Activated T-cell treated with anti-CD3 and anti-CD28 coated beads, Interleukin-2, amount 50 U/mL, for 4 hours (primary cell): ENCODE measurements at regions not wholly inside any gene's neighbourhood (a gene's known extent, or its start where the extent isn't known, plus 50 kb on each side); places are given as distances from the start of the nearest gene placed in this dataset.

Experiments
- ATAC-seq, 2 donors: fragments of 200-7000 bp; cut with Tn5 transposase; one replicate each; pipeline ENCODE4 v1.10.0; 2021
- DNase-seq: peaks from one replicate; pipeline ENCODE4 v3.0.0-alpha.2; 2020
- H3K27me3 Mint-ChIP-seq: one replicate; pipeline ENCODE4 v1.8.0; 2021; ENCODE audit warnings: low read depth, mixed read lengths
- H3K36me3 Mint-ChIP-seq: one replicate; pipeline ENCODE4 v1.8.0; 2022; ENCODE audit warnings: mixed read lengths; ENCODE audit not compliant: insufficient read depth
- H3K4me1 Mint-ChIP-seq: one replicate; pipeline ENCODE4 v1.8.0; 2021; ENCODE audit warnings: low read depth, mixed read lengths
- H3K4me3 Mint-ChIP-seq: one replicate; pipeline ENCODE4 v1.8.0; 2021; ENCODE audit warnings: mild to moderate bottlenecking, moderate library complexity, mixed read lengths
- H3K9me3 Mint-ChIP-seq: one replicate; pipeline ENCODE4 v1.8.0; 2021; ENCODE audit warnings: mixed read lengths

GRCh38 chr2:239477591-239477990 lies 76.8 kb upstream of the HDAC4 start:
- no peak for ATAC-seq
- Mint-ChIP-seq H3K9me3 (no peaks in the 10 kb centered on the region), H3K4me1 (no peaks in the 10 kb centered on the region), H3K4me3 (no peak overlapping the region), H3K36me3 (no peaks in the 10 kb centered on the region), H3K27me3 (no peaks in the 10 kb centered on the region)
- no peak for DNase-seq

GRCh38 chr2:239476757-239477585 lies 76.2 kb upstream of the HDAC4 start:
- Mint-ChIP-seq H3K36me3 (no peaks in the 10 kb centered on the region), H3K4me3 (no peak overlapping the region), H3K4me1 (no peaks in the 10 kb centered on the region), H3K9me3 (no peaks in the 10 kb centered on the region), H3K27me3 (no peaks in the 10 kb centered on the region)
- ATAC-seq = no peak
- DNase-seq = no peak

- no peaks in the 10 kb centered on the region for H3K4me1 Mint-ChIP-seq
- H3K9me3 Mint-ChIP-seq = no peaks in the 10 kb centered on the region
- H3K4me3 Mint-ChIP-seq = no peak overlapping the region
- ATAC-seq = no peak
- no peak for DNase-seq
- no peaks in the 10 kb centered on the region for H3K36me3 Mint-ChIP-seq
- H3K27me3 Mint-ChIP-seq = no peaks in the 10 kb centered on the region
These were observed 75.4 kb upstream of the HDAC4 start for GRCh38 chr2:239476029-239476756.

DNA sequence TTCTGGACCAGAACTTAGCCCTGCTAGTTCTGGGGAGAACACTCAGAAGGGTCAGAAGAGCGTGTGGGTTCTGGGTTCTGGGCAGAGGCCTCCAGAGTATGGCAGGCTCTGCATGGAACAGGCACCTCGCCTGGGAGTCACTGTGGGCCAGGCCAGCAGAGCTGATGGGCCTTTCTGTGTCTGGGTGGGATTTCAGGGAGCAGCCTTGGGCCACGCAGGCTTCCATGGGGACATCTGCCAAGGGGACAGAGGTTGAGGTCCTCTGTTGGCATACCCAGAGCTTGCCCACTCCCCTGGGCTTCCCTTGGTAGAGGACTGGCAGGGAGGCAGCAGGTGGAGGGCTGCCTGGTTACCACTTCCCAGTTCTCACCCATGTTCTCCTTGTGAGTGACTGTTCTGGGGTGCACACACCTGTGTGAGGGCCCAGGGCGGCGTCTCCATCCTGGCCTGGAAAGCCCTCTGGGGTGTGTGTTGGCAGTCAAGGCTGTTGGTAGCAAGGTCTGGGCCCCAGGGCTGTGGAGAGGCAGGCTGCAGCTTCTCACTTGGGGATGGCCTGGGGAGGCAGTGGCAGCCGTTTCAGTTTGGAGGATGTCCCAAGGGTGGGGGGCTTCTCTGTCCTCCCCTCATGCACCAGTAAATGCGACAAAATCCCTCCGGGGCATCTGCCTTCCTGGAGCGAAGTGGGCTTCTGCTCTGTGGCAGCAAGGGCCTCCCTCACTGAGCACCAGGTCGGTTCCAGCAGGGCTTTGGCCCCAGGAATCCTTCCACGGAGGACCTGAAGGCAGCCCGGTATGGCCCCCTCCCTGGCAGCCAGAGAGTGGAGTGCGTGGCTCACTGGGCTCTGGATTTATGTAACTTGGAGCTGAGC lies 74.6 kb upstream of the HDAC4 start:
- Mint-ChIP-seq H3K4me3 (no peak overlapping the region), H3K9me3 (no peaks in the 10 kb centered on the region), H3K36me3 (no peaks in the 10 kb centered on the region), H3K27me3 (no peaks in the 10 kb centered on the region), H3K4me1 (no peaks in the 10 kb centered on the region)
- DNase-seq (no peak), ATAC-seq (no peak)

DNA sequence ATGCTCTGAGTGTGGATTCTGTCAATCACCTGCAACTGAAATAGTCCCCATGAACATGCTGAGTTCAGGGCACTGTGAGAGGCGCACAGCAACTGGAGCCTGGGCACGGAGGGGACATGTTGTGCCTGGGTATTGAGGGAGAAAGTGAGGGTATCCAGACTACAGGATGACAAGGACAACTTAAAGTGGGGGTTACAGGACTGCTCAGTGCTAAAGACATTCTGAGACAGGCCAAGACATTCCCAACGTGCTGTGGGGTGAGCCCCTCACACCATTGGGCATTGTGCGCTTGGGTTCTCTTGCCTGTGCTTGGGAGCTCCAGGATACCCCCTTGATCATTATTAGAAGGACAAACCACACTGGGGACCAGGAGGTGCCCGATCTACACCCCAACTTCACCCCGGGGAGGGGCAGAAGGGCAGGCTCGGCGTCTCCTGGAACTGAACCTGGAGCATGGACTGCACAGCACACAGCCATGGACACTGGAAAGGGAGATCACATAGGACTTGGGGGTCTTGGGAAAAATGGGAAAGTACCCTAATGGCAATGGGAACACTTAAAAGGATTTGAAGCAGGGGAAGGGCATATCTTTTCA lies 72.5 kb upstream of the HDAC4 start:
- H3K27me3 Mint-ChIP-seq = no peaks in the 10 kb centered on the region
- no peaks in the 10 kb centered on the region for H3K9me3 Mint-ChIP-seq
- H3K36me3 Mint-ChIP-seq = no peaks in the 10 kb centered on the region
- no peak for DNase-seq
- no peak overlapping the region for H3K4me3 Mint-ChIP-seq
- H3K4me1 Mint-ChIP-seq = no peaks in the 10 kb centered on the region
- no peak for ATAC-seq

DNA sequence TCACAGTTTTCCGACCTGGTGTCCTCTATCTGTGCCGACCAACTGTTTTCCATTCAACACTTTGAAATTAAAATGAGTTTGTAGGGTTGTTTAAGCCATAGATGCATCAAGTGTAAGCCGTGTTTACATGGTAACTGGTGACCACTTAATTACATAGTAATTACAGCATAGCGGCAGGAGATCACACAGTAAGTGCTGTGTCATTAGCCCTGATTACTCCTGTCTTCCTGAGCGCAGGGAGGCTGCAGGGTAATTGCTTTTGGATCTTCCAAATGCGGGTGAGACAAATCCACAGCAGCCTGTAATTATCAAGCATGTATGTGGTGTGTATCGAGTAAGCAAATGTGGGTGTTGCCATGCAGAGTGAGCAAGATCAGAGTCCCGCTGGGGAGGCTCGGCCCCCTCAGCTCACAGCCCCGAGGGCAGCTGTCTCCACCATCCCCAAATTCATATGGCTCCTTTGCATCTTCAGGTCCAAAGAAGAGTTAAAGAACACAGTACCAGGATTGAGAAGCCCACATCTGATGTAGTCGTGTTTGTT lies 71.5 kb upstream of the HDAC4 start:
- Mint-ChIP-seq H3K4me3 (no peak overlapping the region), H3K27me3 (no peaks in the 10 kb centered on the region), H3K4me1 (no peaks in the 10 kb centered on the region), H3K9me3 (no peaks in the 10 kb centered on the region), H3K36me3 (no peaks in the 10 kb centered on the region)
- no peak for ATAC-seq
- DNase-seq = no peak

- no peaks in the 10 kb centered on the region for H3K36me3 Mint-ChIP-seq
- no peaks in the 10 kb centered on the region for H3K4me1 Mint-ChIP-seq
- no peaks in the 10 kb centered on the region for H3K9me3 Mint-ChIP-seq
- H3K27me3 Mint-ChIP-seq = no peaks in the 10 kb centered on the region
- H3K4me3 Mint-ChIP-seq = no peak overlapping the region
- ATAC-seq (no peak), DNase-seq (no peak)
These were observed 70.4 kb upstream of the HDAC4 start for GRCh38 chr2:239471011-239471792.

GRCh38 chr2:239470151-239470900 lies 69.5 kb upstream of the HDAC4 start:
- H3K9me3 Mint-ChIP-seq = no peaks in the 10 kb centered on the region
- H3K36me3 Mint-ChIP-seq = no peaks in the 10 kb centered on the region
- DNase-seq = no peak

DNA sequence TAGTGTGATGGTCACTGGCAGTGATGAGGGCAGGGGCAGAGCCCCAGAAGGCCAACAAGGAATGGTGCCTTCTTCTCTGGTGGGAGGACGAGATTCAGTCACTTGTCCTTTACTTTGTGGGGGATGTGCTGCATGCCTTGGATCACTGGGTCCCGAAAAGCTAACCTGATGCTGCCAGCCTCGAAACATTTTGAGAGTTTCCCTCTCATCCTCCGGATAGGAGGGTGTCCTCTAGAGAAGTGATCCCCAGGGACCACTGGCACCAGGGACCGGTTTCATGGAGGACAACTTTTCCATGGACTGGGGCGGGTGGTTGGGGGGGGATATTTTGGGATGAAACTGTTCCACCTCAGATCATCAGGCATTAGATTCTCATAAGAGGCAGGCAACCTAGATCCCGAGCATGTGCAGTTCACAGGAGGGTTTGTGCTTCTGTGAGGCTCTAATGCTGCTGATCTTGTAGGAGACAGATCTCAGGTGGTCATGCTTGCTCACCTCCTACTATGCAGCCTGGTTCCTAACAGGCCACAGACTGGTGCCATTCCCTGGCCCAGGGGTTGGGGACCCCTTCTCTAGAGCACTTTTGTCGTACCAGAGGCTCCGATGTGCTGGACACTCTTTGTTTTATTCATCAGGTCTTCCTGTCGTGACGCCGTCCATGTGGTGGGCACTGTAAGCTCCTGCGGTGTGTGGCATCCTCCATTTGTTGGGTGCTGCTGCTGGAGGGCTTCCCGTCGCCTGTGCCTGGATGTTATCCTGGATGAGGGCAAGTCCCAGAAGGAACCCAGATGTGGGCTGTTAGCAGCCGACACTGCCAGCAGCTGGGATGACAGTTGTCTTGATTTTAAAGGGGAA lies 68.5 kb upstream of the HDAC4 start:
- ATAC-seq (no peak), DNase-seq (no peak)
- Mint-ChIP-seq H3K27me3 (no peaks in the 10 kb centered on the region), H3K9me3 (no peaks in the 10 kb centered on the region), H3K4me3 (no peak overlapping the region), H3K36me3 (no peaks in the 10 kb centered on the region), H3K4me1 (no peaks in the 10 kb centered on the region)

More at GRCh38 chr2:239470151-239470900, 69.5 kb upstream of the HDAC4 start:
- ATAC-seq = no peak
- Mint-ChIP-seq H3K4me3 (no peak overlapping the region), H3K4me1 (no peaks in the 10 kb centered on the region), H3K27me3 (no peaks in the 10 kb centered on the region)

GRCh38 chr2:239468491-239469105 lies 67.8 kb upstream of the HDAC4 start:
- DNase-seq (no peak), ATAC-seq (no peak)
- Mint-ChIP-seq H3K4me3 (no peak overlapping the region), H3K27me3 (no peaks in the 10 kb centered on the region), H3K9me3 (no peaks in the 10 kb centered on the region), H3K36me3 (no peaks in the 10 kb centered on the region), H3K4me1 (no peaks in the 10 kb centered on the region)

DNA sequence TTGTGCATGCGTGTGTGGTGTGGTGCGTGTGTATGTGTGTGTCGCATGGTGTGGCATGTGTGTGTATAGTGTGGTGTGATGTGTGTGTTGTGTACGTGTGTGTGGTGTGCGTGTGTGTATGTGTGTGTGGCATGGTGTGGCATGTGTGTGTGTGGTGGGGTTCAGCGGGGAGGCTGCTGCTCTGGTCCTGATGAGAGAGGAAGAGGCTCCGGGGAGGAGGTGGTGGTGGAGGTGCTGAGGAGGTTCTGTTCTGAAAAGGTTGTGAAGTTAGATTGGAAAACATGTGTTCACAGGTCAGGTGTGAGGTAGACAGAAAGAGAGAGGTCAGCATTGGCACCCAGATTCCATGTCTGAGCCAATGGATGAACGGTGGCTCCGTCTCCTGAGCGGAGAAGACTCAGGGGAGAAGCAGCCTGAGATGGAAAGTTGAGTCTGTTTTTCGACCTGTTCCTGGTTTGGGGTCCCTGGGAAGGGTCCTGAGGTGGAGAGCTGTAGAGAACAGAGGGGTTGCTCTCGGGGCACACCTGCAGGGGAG lies 67.2 kb upstream of the HDAC4 start:
- no peak overlapping the region for H3K4me3 Mint-ChIP-seq
- ATAC-seq (no peak), DNase-seq (no peak)
- no peaks in the 10 kb centered on the region for H3K27me3 Mint-ChIP-seq
- H3K4me1 Mint-ChIP-seq = no peaks in the 10 kb centered on the region
- no peaks in the 10 kb centered on the region for H3K36me3 Mint-ChIP-seq
- no peaks in the 10 kb centered on the region for H3K9me3 Mint-ChIP-seq
